Caco-2 (cell line): ENCODE measurements at regions not wholly inside any gene's neighbourhood (a gene's known extent, or its start where the extent isn't known, plus 50 kb on each side); places are given as distances from the start of the nearest gene placed in this dataset.

Experiments used
- BruUV-seq: library from RNA; stranded (reverse); fragments of 400-500 nt; replicated peaks from 2 replicates; lab custom pipeline; 2021; lab: Mats Ljungman, UMichigan
- CTCF ChIA-PET: fragments of 300-600 bp; sonication (Branson Sonifier 250); formaldehyde crosslinking; loops from one replicate; lab custom pipeline; 2022; ENCODE audit warnings: antibody characterized with exemption; lab: Charles Lee
- POLR2A ChIA-PET: fragments of 300-600 bp; sonication (Branson Sonifier 250); formaldehyde crosslinking; loops from one replicate; lab custom pipeline; 2022; ENCODE audit warnings: antibody characterized with exemption; lab: Charles Lee
- DNase-seq, 2 experiments: peaks; one replicate each; pipeline versions ENCODE4 v3.0.0 to v3.0.0-alpha.2; 2020 to 2022
- H3K27me3 ChIP-seq: replicated peaks from 2 replicates; pipeline ENCODE4 v1.6.0; 2011; ENCODE audit warnings: low read length; ENCODE audit not compliant: control insufficient read depth, insufficient read depth
- H3K36me3 ChIP-seq: 2 replicates; pipeline ENCODE4 v1.5.1; 2011; ENCODE audit warnings: low read length; ENCODE audit not compliant: control insufficient read depth, insufficient read depth
- H3K4me1 ChIP-seq: fragments of 250-450 bp; sonication (Bioruptor Pico); 2 replicates; pipeline ENCODE4 v1.5.1; 2020; ENCODE audit warnings: mild to moderate bottlenecking
- H3K4me3 ChIP-seq: 2 replicates; pipeline ENCODE4 v1.5.1; 2011; ENCODE audit warnings: low read depth, mild to moderate bottlenecking, control low read depth, low read length
- H3K9me3 ChIP-seq: fragments of 250-450 bp; sonication (Bioruptor Pico); 2 replicates; pipeline ENCODE4 v1.5.1; 2020; ENCODE audit warnings: mild to moderate bottlenecking, moderate library complexity
- H3K27ac Mint-ChIP-seq: one replicate; pipeline ENCODE4 v1.8.0; 2022; ENCODE audit warnings: mixed read lengths; ENCODE audit not compliant: unreplicated experiment
- H3K27me3 Mint-ChIP-seq: one replicate; pipeline ENCODE4 v1.8.0; 2022; ENCODE audit warnings: mixed read lengths; ENCODE audit not compliant: insufficient read depth, unreplicated experiment
- H3K36me3 Mint-ChIP-seq: one replicate; pipeline ENCODE4 v1.8.0; 2022; ENCODE audit warnings: mild to moderate bottlenecking, mixed read lengths; ENCODE audit not compliant: insufficient read depth, unreplicated experiment
- H3K4me1 Mint-ChIP-seq: one replicate; pipeline ENCODE4 v1.8.0; 2022; ENCODE audit warnings: low read depth, mixed read lengths; ENCODE audit not compliant: unreplicated experiment
- H3K4me3 Mint-ChIP-seq: one replicate; pipeline ENCODE4 v1.8.0; 2022; ENCODE audit warnings: mild to moderate bottlenecking, moderate library complexity, mixed read lengths; ENCODE audit not compliant: unreplicated experiment
- H3K9me3 Mint-ChIP-seq: one replicate; pipeline ENCODE4 v1.8.0; 2022; ENCODE audit warnings: mixed read lengths; ENCODE audit not compliant: unreplicated experiment
- CTCF ChIP-seq, 2 experiments: fragments of 200-600 bp in 1 of 2; IDR thresholded peaks; 1 replicate in 1 of 2; 2 replicates in 1 of 2; pipeline versions ENCODE4 v1.5.1 to v1.8.0; 2011 to 2022; ENCODE audit warnings: antibody characterized with exemption in 1 of 2, control low read depth in 1 of 2, inconsistent platforms in 1 of 2, low read depth in 1 of 2, low read length in 1 of 2, mild to moderate bottlenecking in 1 of 2, moderate library complexity in 1 of 2; ENCODE audit not compliant: insufficient read depth in 1 of 2, severe bottlenecking in 1 of 2, unreplicated experiment in 1 of 2
- intact Hi-C: fragments of 100-400 bp; cut with micrococcal nuclease; formaldehyde crosslinking; loops from one replicate; pipeline ENCODE4 v1.10.0; 2022; ENCODE audit not compliant: unreplicated experiment

DNA sequence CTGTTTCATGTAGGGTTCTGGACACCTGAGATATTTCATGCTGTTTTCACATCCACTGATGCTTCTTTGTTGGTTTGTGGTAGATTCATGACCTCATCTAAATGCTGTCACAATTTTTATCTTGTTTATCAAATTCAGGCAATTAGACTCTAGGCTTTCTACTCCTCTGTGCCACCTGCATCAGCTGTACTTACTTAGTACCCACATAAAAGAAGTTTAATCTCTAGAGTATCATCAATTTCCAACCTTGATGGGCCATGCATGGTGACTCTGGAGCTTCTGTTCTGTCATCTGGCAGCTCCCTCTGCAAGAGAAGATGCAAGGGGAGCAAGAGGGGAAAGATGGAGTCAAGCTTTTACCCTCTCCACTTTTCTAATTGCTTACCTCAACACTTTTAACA, 195.9 kb upstream of the VWC2 start:
- Mint-ChIP-seq H3K4me1 (no peaks in the 10 kb centered on the region), H3K27ac (no peak overlapping the region), H3K36me3 (no peaks in the 10 kb centered on the region), H3K27me3 (peaks cover 3% of the 10 kb centered on the region), H3K9me3 (no peaks in the 10 kb centered on the region), H3K4me3 (no peak overlapping the region)
- DNase-seq = no peak
- CTCF ChIA-PET = no interaction called here
- POLR2A ChIA-PET = no interaction called here
- TF ChIP-seq CTCF (IDR thresholded peaks at IDR 0.05; ENCODE audit: insufficient read depth in 1 of 2, low read depth in 1 of 2, low read length in 1 of 2, severe bottlenecking in 1 of 2, unreplicated experiment in 1 of 2) = no peak
- Histone ChIP-seq H3K4me1 (no peaks in the 10 kb centered on the region), H3K36me3 (no peaks in the 10 kb centered on the region), H3K27me3 (no peaks in the 10 kb centered on the region), H3K9me3 (no peaks in the 10 kb centered on the region), H3K4me3 (no peak overlapping the region)
- intact Hi-C loops = no loop called here
- BruUV-seq = no TSS peak

GRCh38 chr7:49579408-49579807, 194.0 kb upstream of the VWC2 start:
- no peaks in the 10 kb centered on the region for H3K4me1 ChIP-seq
- Mint-ChIP-seq H3K4me1 (no peaks in the 10 kb centered on the region), H3K27ac (no peak overlapping the region), H3K4me3 (no peak overlapping the region), H3K27me3 (peaks cover 6% of the 10 kb centered on the region), H3K36me3 (no peaks in the 10 kb centered on the region), H3K9me3 (no peaks in the 10 kb centered on the region)
- BruUV-seq = no TSS peak
- H3K27me3 ChIP-seq = no peaks in the 10 kb centered on the region
- no peaks in the 10 kb centered on the region for H3K9me3 ChIP-seq
- ChIA-PET CTCF (no interaction called here), POLR2A (no interaction called here)
- TF ChIP-seq CTCF (IDR thresholded peaks at IDR 0.05; ENCODE audit: insufficient read depth in 1 of 2, low read depth in 1 of 2, low read length in 1 of 2, severe bottlenecking in 1 of 2, unreplicated experiment in 1 of 2) = no peak
- no peak overlapping the region for H3K4me3 ChIP-seq
- H3K36me3 ChIP-seq = no peaks in the 10 kb centered on the region
- intact Hi-C loops = no loop called here
- DNase-seq = no peak

GRCh38 chr7:49580000-49580399, 193.4 kb upstream of the VWC2 start:
- CTCF ChIA-PET = no interaction called here
- no peaks in the 10 kb centered on the region for H3K36me3 Mint-ChIP-seq
- no peak overlapping the region for H3K27ac Mint-ChIP-seq
- no peaks in the 10 kb centered on the region for H3K4me1 Mint-ChIP-seq
- intact Hi-C loops = no loop called here
- no peak overlapping the region for H3K4me3 Mint-ChIP-seq
- no peaks in the 10 kb centered on the region for H3K36me3 ChIP-seq
- H3K27me3 Mint-ChIP-seq = peaks cover 6% of the 10 kb centered on the region
- no TSS peak for BruUV-seq
- no peak for DNase-seq
- H3K4me3 ChIP-seq = no peak overlapping the region
- TF ChIP-seq CTCF (IDR thresholded peaks at IDR 0.05; ENCODE audit: insufficient read depth in 1 of 2, low read depth in 1 of 2, low read length in 1 of 2, severe bottlenecking in 1 of 2, unreplicated experiment in 1 of 2) = no peak
- no peaks in the 10 kb centered on the region for H3K4me1 ChIP-seq
- no peaks in the 10 kb centered on the region for H3K9me3 Mint-ChIP-seq
- POLR2A ChIA-PET = no interaction called here
- H3K9me3 ChIP-seq = no peaks in the 10 kb centered on the region
- no peaks in the 10 kb centered on the region for H3K27me3 ChIP-seq
